ENCODE measurements at regions not wholly inside any gene's neighbourhood (a gene's known extent, or its start where the extent isn't known, plus 50 kb on each side); places are given as distances from the start of the nearest gene placed in this dataset.

GRCh38 chr2:222783592-222783991, 77.2 kb upstream of the ACSL3 start:
- no peak overlapping the region for H3K27ac ChIP-seq (ENCODE audit: extremely low read depth, low read depth, low read length)
- ChIA-PET CTCF (interaction anchor here (1.1 to 3.1 kb wide), 3 partner anchors 14 to 120 kb away, joined by 4 to 11 read pairs (median 5); no protein-coding TSS in a partner anchor), POLR2A (no interaction called here)
- H3K4me3 ChIP-seq (ENCODE audit: low read depth, low read length): no peak overlapping the region
- H3K4me1 ChIP-seq (ENCODE audit: control insufficient read depth, insufficient read depth, low read length): no peaks in the 10 kb centered on the region
- H3K9me3 ChIP-seq (ENCODE audit: control insufficient read depth, insufficient read depth, low read depth, low read length): no peaks in the 10 kb centered on the region
- no peaks in the 10 kb centered on the region for H3K36me3 ChIP-seq (ENCODE audit: control insufficient read depth in 2 of 2, insufficient read depth in 1 of 2, low read length in 2 of 2)
- no peak for TF ChIP-seq ZXDB (tag by site-specific recombination; IDR thresholded peaks at IDR 0.05)
- no peak for TF ChIP-seq WT1 (tag by site-specific recombination; IDR thresholded peaks at IDR 0.05)
- no peak for TF ChIP-seq ZNF768 (tag by site-specific recombination; IDR thresholded peaks at IDR 0.05)
- TF ChIP-seq ZNF692 (tag by site-specific recombination; IDR thresholded peaks at IDR 0.05): no peak
- no peak for TF ChIP-seq ZNF148 (tag by site-specific recombination; IDR thresholded peaks at IDR 0.05; ENCODE audit: borderline replicate concordance)
- no peak for TF ChIP-seq ZNF155 (tag by site-specific recombination; IDR thresholded peaks at IDR 0.05)
- TF ChIP-seq ZNF76 (tag by site-specific recombination; IDR thresholded peaks at IDR 0.05; ENCODE audit: borderline replicate concordance, low read depth): no peak
- no peak for TF ChIP-seq ZNF16 (tag by site-specific recombination; IDR thresholded peaks at IDR 0.05; ENCODE audit: low read depth)
- no peak for TF ChIP-seq SP7 (tag by site-specific recombination; IDR thresholded peaks at IDR 0.05)
- no peak for TF ChIP-seq ZIC2 (tag by site-specific recombination; IDR thresholded peaks at IDR 0.05)
- TF ChIP-seq ZSCAN16 (tag by site-specific recombination; IDR thresholded peaks at IDR 0.05): no peak
- no peak for TF ChIP-seq ZNF138 (tag by site-specific recombination; IDR thresholded peaks at IDR 0.05; ENCODE audit: borderline replicate concordance)
- TF ChIP-seq ZNF341 (tag by site-specific recombination; IDR thresholded peaks at IDR 0.05; ENCODE audit: low read depth): no peak
- no peak for TF ChIP-seq GLIS1 (tag by site-specific recombination; IDR thresholded peaks at IDR 0.05)
- no peak for TF ChIP-seq ZNF530 (tag by site-specific recombination; IDR thresholded peaks at IDR 0.05; ENCODE audit: low read depth)
- TF ChIP-seq ZNF785 (tag by site-specific recombination; IDR thresholded peaks at IDR 0.05): no peak
- TF ChIP-seq ZFP41 (tag by site-specific recombination; IDR thresholded peaks at IDR 0.05; ENCODE audit: borderline replicate concordance): no peak
- no peak for TF ChIP-seq GLI2 (tag by site-specific recombination; IDR thresholded peaks at IDR 0.05; ENCODE audit: borderline replicate concordance, low read depth)
- no peak for TF ChIP-seq ZNF623 (tag by site-specific recombination; IDR thresholded peaks at IDR 0.05)
- no peak for TF ChIP-seq ZBTB20 (tag by site-specific recombination; IDR thresholded peaks at IDR 0.05)

- no peak for TF ChIP-seq ZNF341 (tag by site-specific recombination; IDR thresholded peaks at IDR 0.05; ENCODE audit: low read depth)
- TF ChIP-seq MYNN (tag by site-specific recombination; IDR thresholded peaks at IDR 0.05; ENCODE audit: borderline replicate concordance): no peak
- no peak for TF ChIP-seq ZNF404 (tag by site-specific recombination; IDR thresholded peaks at IDR 0.05)
- no peak for TF ChIP-seq ZNF292 (tag by site-specific recombination; IDR thresholded peaks at IDR 0.05; ENCODE audit: borderline replicate concordance, low read depth)
- TF ChIP-seq ZNF324 (tag by site-specific recombination; IDR thresholded peaks at IDR 0.05): no peak
- no peak for TF ChIP-seq ZNF266 (tag by site-specific recombination; IDR thresholded peaks at IDR 0.05; ENCODE audit: low read depth)
- TF ChIP-seq ZNF785 (tag by site-specific recombination; IDR thresholded peaks at IDR 0.05): no peak
- ChIA-PET CTCF (interaction anchor here (1.1 kb wide), 1 partner anchor 82 kb away, joined by 7 read pairs; no protein-coding TSS in a partner anchor), POLR2A (no interaction called here)
- Histone ChIP-seq H3K36me3 (ENCODE audit: control insufficient read depth in 2 of 2, insufficient read depth in 1 of 2, low read length in 2 of 2) (no peaks in the 10 kb centered on the region), H3K4me1 (ENCODE audit: control insufficient read depth, insufficient read depth, low read length) (no peaks in the 10 kb centered on the region), H3K9me3 (ENCODE audit: control insufficient read depth, insufficient read depth, low read depth, low read length) (no peaks in the 10 kb centered on the region), H3K4me3 (ENCODE audit: low read depth, low read length) (no peak overlapping the region), H3K27ac (ENCODE audit: extremely low read depth, low read depth, low read length) (no peak overlapping the region)
Observed at GRCh38 chr2:222790932-222791331, 69.9 kb upstream of the ACSL3 start.
